Upper lobe of left lung (tissue), 6 donors: ENCODE measurements at regions not wholly inside any gene's neighbourhood (a gene's known extent, or its start where the extent isn't known, plus 50 kb on each side); places are given as distances from the start of the nearest gene placed in this dataset.
A peak's percentile ranks its signal among the peaks of the same experiment; 100 is the strongest.

Experiments used
- ATAC-seq, 2 donors: fragments of 200-7000 bp; cut with Tn5 transposase; one replicate each; pipeline ENCODE4 v1.9.1; 2022; ENCODE audit warnings: mild to moderate bottlenecking in 2 of 2, moderate library complexity in 2 of 2; ENCODE audit not compliant: low FRiP score in 2 of 2
- DNase-seq, 2 donors: peaks; one replicate each; pipeline ENCODE4 v3.0.0-alpha.2; 2019 to 2020
- H3K27ac ChIP-seq, 4 donors: fragments of 200-600 bp; sonication (generic); one replicate each; pipeline ENCODE4 v1.5.1; 2016 to 2019
- H3K27me3 ChIP-seq, 4 donors: fragments of 200-600 bp; sonication (generic); one replicate each; pipeline ENCODE4 v1.5.1; 2017 to 2019
- H3K36me3 ChIP-seq, 4 donors: fragments of 200-600 bp; sonication (generic); one replicate each; pipeline ENCODE4 v1.5.1; 2016 to 2019
- H3K4me1 ChIP-seq, 4 donors: fragments of 200-600 bp; sonication (generic); one replicate each; pipeline ENCODE4 v1.5.1; 2018 to 2019
- H3K4me3 ChIP-seq, 4 donors: fragments of 200-600 bp; sonication (generic); one replicate each; pipeline ENCODE4 v1.5.1; 2017 to 2019; ENCODE audit warnings: mild to moderate bottlenecking in 2 of 4, moderate library complexity in 1 of 4
- H3K9me3 ChIP-seq, 4 donors: fragments of 200-600 bp; sonication (generic); one replicate each; pipeline ENCODE4 v1.5.1; 2018 to 2019
- EP300 ChIP-seq, 4 donors: sonication (generic); formaldehyde crosslinking; IDR thresholded peaks; one replicate each; pipeline ENCODE4 v1.5.1; 2017; ENCODE audit warnings: antibody characterized with exemption in 4 of 4, control low read depth in 2 of 4
- POLR2A ChIP-seq, 4 donors: fragments of 450-650 bp; IDR thresholded peaks; one replicate each; pipeline ENCODE4 v1.5.1; 2016 to 2017; ENCODE audit warnings: antibody characterized with exemption in 4 of 4, mild to moderate bottlenecking in 2 of 4
- POLR2AphosphoS5 ChIP-seq, 2 donors: sonication (generic); formaldehyde crosslinking; IDR thresholded peaks; one replicate each; pipeline ENCODE4 v1.5.1; 2017; ENCODE audit warnings: antibody characterized with exemption in 2 of 2
- WGBS, 2 donors: methylation state at CpG; one replicate each; pipeline ENCODE4 v1.1.5; 2017 to 2018; 5-methylcytosine and 5-hydroxymethylcytosine counted together
- TF ChIP-seq, protein P1 (sequence below), 6 experiments: fragments of 450-650 bp in 4 of 6; fragments of 200-600 bp in 2 of 6; sonication (generic) in 2 of 6; IDR thresholded peaks; one replicate each; pipeline ENCODE4 v1.5.1; 2016 to 2019; ENCODE audit warnings: antibody characterized with exemption in 6 of 6
- donor health status: DM: no; HTN: no; CAD: no; lungs with moderate emphysema.
- donor health status: DM: no; HTN: yes; CAD: no; lungs with severe emphysema.

DNA sequence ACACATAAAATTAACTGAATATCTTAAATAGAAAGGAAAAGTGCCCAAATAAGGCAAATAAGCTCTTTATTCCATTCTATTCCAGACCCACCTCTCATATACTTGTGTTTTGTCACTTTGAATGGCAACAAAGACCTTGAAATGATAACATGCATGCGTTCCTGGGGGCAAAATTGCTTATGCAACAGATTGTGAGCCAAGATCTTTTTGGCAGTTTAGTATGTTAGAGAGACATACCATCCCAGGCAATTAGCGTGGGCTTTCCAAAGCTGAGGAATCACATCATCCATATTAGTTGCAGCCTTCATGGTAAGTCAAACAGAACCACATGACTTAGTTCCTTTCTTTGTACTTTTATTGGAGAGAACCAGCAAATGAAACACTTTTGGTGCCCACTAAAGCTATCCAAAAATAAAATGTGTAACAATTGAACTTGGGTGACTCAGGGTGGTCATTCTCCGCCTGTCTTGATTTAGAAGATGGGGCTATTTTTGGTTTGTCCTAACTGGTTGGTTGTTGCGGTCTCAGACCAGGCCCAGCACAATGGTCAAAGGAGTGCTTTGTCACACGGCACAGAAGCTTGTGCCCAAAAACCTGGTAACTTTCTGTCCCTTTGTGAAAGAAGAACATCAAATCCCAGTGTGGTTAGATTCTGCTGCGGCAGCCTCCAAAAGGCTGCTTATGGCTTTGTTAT, 68.7 kb upstream of the ATF3 start:
- 82 to 90% methylated on average over 5 to 6 of the region's 6 CpGs for WGBS, 2 donors
- Histone ChIP-seq H3K27me3 (no peaks in the 10 kb centered on the region), H3K4me3 (no peak overlapping the region), H3K36me3 (no peaks in the 10 kb centered on the region), H3K9me3 (peaks cover 0 to 8% (median 5%) of the 10 kb centered on the region in 4 donors), H3K27ac (no peak overlapping the region), H3K4me1 (no peaks in the 10 kb centered on the region)
- ATAC-seq (no peak), DNase-seq (no peak)
- no peak for TF ChIP-seq POLR2AphosphoS5 (IDR thresholded peaks at IDR 0.05)
- TF ChIP-seq, protein P1, sequence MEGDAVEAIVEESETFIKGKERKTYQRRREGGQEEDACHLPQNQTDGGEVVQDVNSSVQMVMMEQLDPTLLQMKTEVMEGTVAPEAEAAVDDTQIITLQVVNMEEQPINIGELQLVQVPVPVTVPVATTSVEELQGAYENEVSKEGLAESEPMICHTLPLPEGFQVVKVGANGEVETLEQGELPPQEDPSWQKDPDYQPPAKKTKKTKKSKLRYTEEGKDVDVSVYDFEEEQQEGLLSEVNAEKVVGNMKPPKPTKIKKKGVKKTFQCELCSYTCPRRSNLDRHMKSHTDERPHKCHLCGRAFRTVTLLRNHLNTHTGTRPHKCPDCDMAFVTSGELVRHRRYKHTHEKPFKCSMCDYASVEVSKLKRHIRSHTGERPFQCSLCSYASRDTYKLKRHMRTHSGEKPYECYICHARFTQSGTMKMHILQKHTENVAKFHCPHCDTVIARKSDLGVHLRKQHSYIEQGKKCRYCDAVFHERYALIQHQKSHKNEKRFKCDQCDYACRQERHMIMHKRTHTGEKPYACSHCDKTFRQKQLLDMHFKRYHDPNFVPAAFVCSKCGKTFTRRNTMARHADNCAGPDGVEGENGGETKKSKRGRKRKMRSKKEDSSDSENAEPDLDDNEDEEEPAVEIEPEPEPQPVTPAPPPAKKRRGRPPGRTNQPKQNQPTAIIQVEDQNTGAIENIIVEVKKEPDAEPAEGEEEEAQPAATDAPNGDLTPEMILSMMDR (IDR thresholded peaks at IDR 0.05) = no peak
- TF ChIP-seq POLR2A (IDR thresholded peaks at IDR 0.05) = no peak
- TF ChIP-seq EP300 (IDR thresholded peaks at IDR 0.05) = no peak

DNA sequence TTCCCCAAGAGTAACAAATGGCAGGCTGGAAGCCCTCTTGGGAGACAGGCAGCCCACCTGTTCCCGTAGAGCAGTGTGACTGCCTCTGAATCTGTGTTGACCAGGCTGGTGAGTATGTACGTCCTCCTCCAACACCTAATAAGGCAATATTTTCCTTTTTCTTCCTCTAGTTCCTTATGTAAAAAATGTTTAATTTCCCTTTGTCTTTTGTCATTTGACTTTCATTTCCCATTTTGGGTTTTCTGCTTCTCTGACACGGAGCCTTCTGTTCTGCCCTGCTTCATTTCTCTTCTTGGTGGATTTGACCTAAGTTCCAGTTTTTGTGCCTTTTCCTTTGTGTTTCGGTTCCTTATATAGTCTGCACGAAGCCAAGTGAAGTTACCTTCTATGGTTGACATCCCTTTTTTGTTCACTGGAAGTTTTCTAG, 65.8 kb upstream of the ATF3 start:
- H3K36me3 ChIP-seq = no peaks in the 10 kb centered on the region
- H3K9me3 ChIP-seq = peaks cover 0 to 5% (median 2%) of the 10 kb centered on the region in 4 donors
- no peak overlapping the region for H3K4me3 ChIP-seq
- ATAC-seq (peak in 1 of 2 donors; percentile 80), DNase-seq (no peak)
- 79% methylated on average over 5 of the region's 5 CpGs for WGBS, 2 donors
- H3K27ac ChIP-seq = peak overlapping the region in 2 of 4 donors; percentile 36 to 40
- TF ChIP-seq POLR2AphosphoS5 (IDR thresholded peaks at IDR 0.05) (no peak), POLR2A (IDR thresholded peaks at IDR 0.05) (peak in 1 of 4 donors; percentile 42)
- H3K27me3 ChIP-seq = no peaks in the 10 kb centered on the region
- no peaks in the 10 kb centered on the region for H3K4me1 ChIP-seq

DNA sequence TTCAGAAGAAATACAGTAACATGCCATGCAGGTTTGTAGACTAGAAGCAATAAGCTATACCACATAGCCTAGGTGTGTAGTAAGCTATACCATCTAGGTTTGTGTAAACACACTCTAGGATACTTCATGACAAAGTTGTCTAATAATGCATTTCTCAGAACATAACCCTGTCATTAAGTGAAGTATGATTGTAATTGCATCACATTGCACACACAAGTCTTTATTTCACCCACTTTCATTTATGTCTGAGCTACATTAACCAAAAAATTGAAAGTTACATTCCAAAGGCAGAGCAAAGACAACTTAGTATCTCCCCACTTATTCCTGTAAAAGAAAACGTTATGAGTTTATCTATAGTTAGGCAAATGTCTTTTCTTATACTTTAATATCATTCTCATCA, 64.5 kb upstream of the ATF3 start:
- DNase-seq (no peak), ATAC-seq (no peak)
- WGBS, 2 donors = 57 to 68% methylated on average over 1 of the region's 1 CpG
- no peak for TF ChIP-seq POLR2A (IDR thresholded peaks at IDR 0.05)
- no peak for TF ChIP-seq EP300 (IDR thresholded peaks at IDR 0.05)
- no peak for TF ChIP-seq POLR2AphosphoS5 (IDR thresholded peaks at IDR 0.05)
- TF ChIP-seq, protein P1 (IDR thresholded peaks at IDR 0.05) = no peak
- H3K27me3 ChIP-seq = no peaks in the 10 kb centered on the region
- H3K27ac ChIP-seq = no peak overlapping the region
- H3K9me3 ChIP-seq = no peaks in the 10 kb centered on the region
- H3K36me3 ChIP-seq = no peaks in the 10 kb centered on the region
- H3K4me3 ChIP-seq = no peak overlapping the region
- no peaks in the 10 kb centered on the region for H3K4me1 ChIP-seq

DNA sequence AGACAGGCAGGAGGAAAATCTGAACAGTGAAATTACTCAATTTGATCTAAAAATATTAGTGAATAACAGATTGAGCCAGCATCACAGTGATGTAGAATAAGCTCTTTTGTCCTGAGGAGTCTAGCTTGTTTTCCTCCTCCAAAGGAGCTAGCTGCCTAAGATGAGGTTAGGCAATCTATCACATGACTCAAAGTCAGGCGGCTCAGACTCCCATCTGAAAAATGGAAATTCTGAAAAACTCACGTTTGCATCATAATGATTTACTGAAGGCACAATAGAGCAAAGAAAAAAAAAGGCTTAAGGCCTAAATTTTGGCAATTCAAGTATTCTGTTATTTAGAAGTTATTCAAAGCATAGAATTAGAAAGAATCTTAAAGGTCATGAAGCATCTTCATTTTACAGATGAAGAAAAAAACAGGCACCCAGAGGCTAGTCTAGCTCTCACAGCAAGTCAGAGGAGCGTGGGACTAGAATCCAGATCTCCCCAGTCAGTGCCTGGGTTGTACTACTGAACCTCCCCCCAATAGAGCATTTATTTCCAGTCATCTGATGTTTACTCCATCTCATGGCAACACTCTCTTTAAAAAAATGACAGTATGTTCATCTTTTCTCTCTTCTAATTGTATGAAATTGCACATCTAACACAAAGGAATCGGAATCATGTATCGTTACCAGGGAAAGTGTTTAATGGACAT, 62.5 kb upstream of the ATF3 start:
- Histone ChIP-seq H3K4me1 (no peaks in the 10 kb centered on the region), H3K9me3 (no peaks in the 10 kb centered on the region), H3K4me3 (no peak overlapping the region), H3K27ac (peak overlapping the region in 2 of 4 donors; percentile 44 to 60), H3K36me3 (no peaks in the 10 kb centered on the region), H3K27me3 (no peaks in the 10 kb centered on the region)
- ATAC-seq = peak in 1 of 2 donors; percentile 92
- WGBS, 2 donors = 74 to 76% methylated on average over 5 of the region's 5 CpGs
- no peak for TF ChIP-seq POLR2AphosphoS5 (IDR thresholded peaks at IDR 0.05)
- TF ChIP-seq EP300 (IDR thresholded peaks at IDR 0.05) = peak in 1 of 4 donors; percentile 66
- TF ChIP-seq POLR2A (IDR thresholded peaks at IDR 0.05) = peak in 1 of 4 donors; percentile 48
- DNase-seq = peak in 1 of 2 donors; percentile 46

DNA sequence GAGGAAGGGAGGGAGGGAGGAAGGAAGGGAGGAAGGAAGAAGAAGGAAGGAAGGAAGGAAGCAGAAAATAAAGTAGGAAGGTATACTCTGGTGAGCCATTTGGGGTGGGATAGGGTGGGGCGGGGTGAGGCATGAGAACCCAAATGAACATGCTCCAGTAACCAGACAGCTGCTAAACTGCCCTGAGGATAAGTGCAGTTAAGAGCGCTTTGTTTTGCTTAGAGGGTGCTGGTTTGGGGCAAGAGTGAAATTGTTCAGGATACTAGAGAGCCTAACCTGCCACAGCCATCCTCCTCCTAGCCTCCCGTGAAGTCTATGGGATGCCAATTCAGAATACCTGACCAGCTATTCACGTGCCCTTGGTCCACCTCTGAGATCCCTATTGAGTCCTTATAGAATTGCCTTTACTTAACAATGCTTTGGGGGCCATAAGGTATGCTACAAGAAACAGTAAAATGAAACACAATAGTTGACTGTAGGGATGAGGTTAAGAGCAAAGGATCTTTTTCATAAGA, 59.0 kb upstream of the ATF3 start:
- Histone ChIP-seq H3K4me1 (no peaks in the 10 kb centered on the region), H3K4me3 (no peak overlapping the region), H3K36me3 (no peaks in the 10 kb centered on the region), H3K27ac (no peak overlapping the region), H3K9me3 (no peaks in the 10 kb centered on the region), H3K27me3 (no peaks in the 10 kb centered on the region)
- WGBS, 2 donors = 74 to 81% methylated on average over 4 of the region's 4 CpGs
- no peak for ATAC-seq
- TF ChIP-seq EP300 (IDR thresholded peaks at IDR 0.05) (no peak), POLR2A (IDR thresholded peaks at IDR 0.05) (no peak), POLR2AphosphoS5 (IDR thresholded peaks at IDR 0.05) (no peak)
- TF ChIP-seq, protein P1 (IDR thresholded peaks at IDR 0.05) = no peak
- no peak for DNase-seq
